ENCODE measurements at regions not wholly inside any gene's neighbourhood (a gene's known extent, or its start where the extent isn't known, plus 50 kb on each side); places are given as distances from the start of the nearest gene placed in this dataset.
"Not testable (repeated sequence)": the region's sequence is repeated elsewhere in the genome, so short reads cannot be mapped to it uniquely, and the experiment has no call there.

GRCh38 chr6:82118150-82118562, 129.4 kb downstream of the IBTK start:
- Histone ChIP-seq H3K27ac (no peak overlapping the region), H3K9me3 (no peaks in the 10 kb centered on the region), H3K4me1 (no peaks in the 10 kb centered on the region), H3K36me3 (no peaks in the 10 kb centered on the region), H3K27me3 (no peaks in the 10 kb centered on the region), H3K4me3 (no peak overlapping the region)
- intact Hi-C loops (cut with DNase I; ENCODE audit: low total_unique reads) = no loop called here
- no peak for DNase-seq
- TF ChIP-seq POLR2A (IDR thresholded peaks at IDR 0.05) (no peak), CTCF (IDR thresholded peaks at IDR 0.05) (no peak)

GRCh38 chr6:82114748-82115147, 132.8 kb downstream of the IBTK start:
- Histone ChIP-seq H3K9me3 (peaks cover 0 to 3% of the 10 kb centered on the region in 2 donors), H3K4me3 (no peak overlapping the region), H3K27me3 (no peaks in the 10 kb centered on the region), H3K36me3 (no peaks in the 10 kb centered on the region), H3K4me1 (no peaks in the 10 kb centered on the region), H3K27ac (no peak overlapping the region)
- intact Hi-C loops (cut with DNase I; ENCODE audit: low total_unique reads) = no loop called here
- TF ChIP-seq POLR2A (IDR thresholded peaks at IDR 0.05) (no peak), CTCF (IDR thresholded peaks at IDR 0.05) (no peak)
- DNase-seq = no peak

- no peak for DNase-seq
- H3K27me3 ChIP-seq = no peaks in the 10 kb centered on the region
- no peak for TF ChIP-seq CTCF (IDR thresholded peaks at IDR 0.05)
- no peak overlapping the region for H3K4me3 ChIP-seq
- peaks cover 0 to 3% of the 10 kb centered on the region in 2 donors for H3K9me3 ChIP-seq
- no peaks in the 10 kb centered on the region for H3K36me3 ChIP-seq
- H3K27ac ChIP-seq = no peak overlapping the region
- no peaks in the 10 kb centered on the region for H3K4me1 ChIP-seq
- intact Hi-C loops (cut with DNase I; ENCODE audit: low total_unique reads) = no loop called here
Measured at GRCh38 chr6:82113231-82113630, 134.3 kb downstream of the IBTK start.

GRCh38 chr6:82111818-82112217, 135.7 kb downstream of the IBTK start:
- intact Hi-C loops (cut with DNase I; ENCODE audit: low total_unique reads) = no loop called here
- Histone ChIP-seq H3K36me3 (no peaks in the 10 kb centered on the region), H3K27me3 (no peaks in the 10 kb centered on the region), H3K4me3 (no peak overlapping the region), H3K27ac (no peak overlapping the region), H3K4me1 (no peaks in the 10 kb centered on the region), H3K9me3 (peaks cover 0 to 3% of the 10 kb centered on the region in 2 donors)
- no peak for TF ChIP-seq POLR2A (IDR thresholded peaks at IDR 0.05)
- no peak for TF ChIP-seq CTCF (IDR thresholded peaks at IDR 0.05)
- no peak for DNase-seq

GRCh38 chr6:82111114-82111513, 136.4 kb downstream of the IBTK start:
- H3K9me3 ChIP-seq = peaks cover 0 to 3% of the 10 kb centered on the region in 2 donors
- H3K27me3 ChIP-seq = no peaks in the 10 kb centered on the region
- H3K36me3 ChIP-seq = no peaks in the 10 kb centered on the region
- no peak for DNase-seq
- no peaks in the 10 kb centered on the region for H3K4me1 ChIP-seq
- intact Hi-C loops (cut with DNase I; ENCODE audit: low total_unique reads) = no loop called here
- TF ChIP-seq POLR2A (IDR thresholded peaks at IDR 0.05) = no peak
- TF ChIP-seq CTCF (IDR thresholded peaks at IDR 0.05) = no peak
- no peak overlapping the region for H3K4me3 ChIP-seq
- no peak overlapping the region for H3K27ac ChIP-seq

- H3K9me3 ChIP-seq; intact Hi-C loops (cut with DNase I; ENCODE audit: low total_unique reads): not testable (repeated sequence)
Measured at GRCh38 chr6:82103171-82103570, 144.4 kb downstream of the IBTK start.

GRCh38 chr6:82101374-82102114, 146.0 kb downstream of the IBTK start:
- H3K9me3 ChIP-seq; H3K4me3 ChIP-seq; H3K27me3 ChIP-seq; H3K27ac ChIP-seq; intact Hi-C loops (cut with DNase I; ENCODE audit: low total_unique reads); DNase-seq; H3K4me1 ChIP-seq; H3K36me3 ChIP-seq: not testable (repeated sequence)

More at GRCh38 chr6:82103171-82103570, 144.4 kb downstream of the IBTK start:
- H3K4me3 ChIP-seq, H3K36me3 ChIP-seq, H3K27ac ChIP-seq, DNase-seq, H3K27me3 ChIP-seq, H3K4me1 ChIP-seq: not testable (repeated sequence)

- H3K36me3 ChIP-seq; H3K4me3 ChIP-seq; intact Hi-C loops (cut with DNase I; ENCODE audit: low total_unique reads); H3K9me3 ChIP-seq; DNase-seq; H3K4me1 ChIP-seq; H3K27ac ChIP-seq; H3K27me3 ChIP-seq: not testable (repeated sequence)
Measured at GRCh38 chr6:82100763-82101162, 146.8 kb downstream of the IBTK start.
